HG02678 (cell line): ENCODE measurements at regions not wholly inside any gene's neighbourhood (a gene's known extent, or its start where the extent isn't known, plus 50 kb on each side); places are given as distances from the start of the nearest gene placed in this dataset.
"Not testable (repeated sequence)": the region's sequence is repeated elsewhere in the genome, so short reads cannot be mapped to it uniquely, and the experiment has no call there.

Source experiments
- ATAC-seq: cut with Tn5 transposase; IDR thresholded peaks from one replicate; pipeline ENCODE4 v1.9.1; 2021; ENCODE audit warnings: mild to moderate bottlenecking, moderate library complexity; ENCODE audit not compliant: unreplicated experiment

GRCh38 chr3:175989161-175989560 lies 1130.0 kb downstream of the NAALADL2 start:
- ATAC-seq: no peak

- no peak for ATAC-seq
These were observed 1129.3 kb downstream of the NAALADL2 start for GRCh38 chr3:175988401-175988800.

GRCh38 chr3:175985781-175986180 lies 1126.6 kb downstream of the NAALADL2 start:
- ATAC-seq: no peak

GRCh38 chr3:175983379-175983778 lies 1124.2 kb downstream of the NAALADL2 start:
- no peak for ATAC-seq

GRCh38 chr3:175980486-175981090 lies 1121.5 kb downstream of the NAALADL2 start:
- no peak for ATAC-seq

GRCh38 chr3:175977968-175978752 lies 1119.0 kb downstream of the NAALADL2 start:
- ATAC-seq: no peak

- ATAC-seq: no peak
These were observed 1110.3 kb downstream of the NAALADL2 start for GRCh38 chr3:175969456-175969855.

- ATAC-seq: no peak
These were observed 1105.9 kb downstream of the NAALADL2 start for GRCh38 chr3:175965036-175965435.

- ATAC-seq: no peak
These were observed 1098.3 kb downstream of the NAALADL2 start for GRCh38 chr3:175957427-175957826.

GRCh38 chr3:175956964-175957363 lies 1097.8 kb downstream of the NAALADL2 start:
- no peak for ATAC-seq

GRCh38 chr3:175951047-175951694 lies 1092.0 kb downstream of the NAALADL2 start:
- no peak for ATAC-seq

- no peak for ATAC-seq
These were observed 1088.9 kb downstream of the NAALADL2 start for GRCh38 chr3:175948041-175948440.

GRCh38 chr3:175941352-175941751 lies 1082.2 kb downstream of the NAALADL2 start:
- peak; percentile 49 for ATAC-seq

- ATAC-seq: no peak
These were observed 1081.7 kb downstream of the NAALADL2 start for GRCh38 chr3:175940881-175941280.

- ATAC-seq: no peak
These were observed 1081.1 kb downstream of the NAALADL2 start for GRCh38 chr3:175940243-175940642.

GRCh38 chr3:175937367-175937766 lies 1078.2 kb downstream of the NAALADL2 start:
- not testable (repeated sequence) for ATAC-seq

GRCh38 chr3:175932586-175932985 lies 1073.5 kb downstream of the NAALADL2 start:
- no peak for ATAC-seq

GRCh38 chr3:175919133-175919532 lies 1060.0 kb downstream of the NAALADL2 start:
- no peak for ATAC-seq

- no peak for ATAC-seq
These were observed 1057.2 kb downstream of the NAALADL2 start for GRCh38 chr3:175916191-175916934.

GRCh38 chr3:175914785-175915184 lies 1055.7 kb downstream of the NAALADL2 start:
- ATAC-seq: no peak

GRCh38 chr3:175913286-175913685 lies 1054.2 kb downstream of the NAALADL2 start:
- ATAC-seq: no peak
